ENCODE measurements at regions not wholly inside any gene's neighbourhood (a gene's known extent, or its start where the extent isn't known, plus 50 kb on each side); places are given as distances from the start of the nearest gene placed in this dataset.

DNA sequence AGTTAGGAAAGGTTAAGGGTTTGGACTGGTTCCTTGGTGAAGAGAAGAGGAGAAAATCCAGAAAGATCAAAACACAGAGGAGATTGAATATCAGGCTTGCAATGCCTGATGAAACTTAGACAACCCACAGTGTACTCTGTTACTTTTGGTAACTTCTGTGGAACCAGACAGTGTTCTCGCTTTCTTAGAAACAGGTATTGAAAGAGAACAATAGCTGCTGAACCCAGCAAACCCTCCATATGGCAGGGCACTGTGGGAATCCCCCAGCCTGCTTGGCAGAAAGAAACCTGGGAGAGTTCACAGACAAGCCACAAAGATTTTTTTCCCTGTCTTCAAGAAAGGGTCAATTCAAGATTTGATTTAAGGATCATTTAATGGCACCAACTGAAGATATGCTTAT, 342.8 kb downstream of the FOXA2 start:
- TF ChIP-seq, protein P1, sequence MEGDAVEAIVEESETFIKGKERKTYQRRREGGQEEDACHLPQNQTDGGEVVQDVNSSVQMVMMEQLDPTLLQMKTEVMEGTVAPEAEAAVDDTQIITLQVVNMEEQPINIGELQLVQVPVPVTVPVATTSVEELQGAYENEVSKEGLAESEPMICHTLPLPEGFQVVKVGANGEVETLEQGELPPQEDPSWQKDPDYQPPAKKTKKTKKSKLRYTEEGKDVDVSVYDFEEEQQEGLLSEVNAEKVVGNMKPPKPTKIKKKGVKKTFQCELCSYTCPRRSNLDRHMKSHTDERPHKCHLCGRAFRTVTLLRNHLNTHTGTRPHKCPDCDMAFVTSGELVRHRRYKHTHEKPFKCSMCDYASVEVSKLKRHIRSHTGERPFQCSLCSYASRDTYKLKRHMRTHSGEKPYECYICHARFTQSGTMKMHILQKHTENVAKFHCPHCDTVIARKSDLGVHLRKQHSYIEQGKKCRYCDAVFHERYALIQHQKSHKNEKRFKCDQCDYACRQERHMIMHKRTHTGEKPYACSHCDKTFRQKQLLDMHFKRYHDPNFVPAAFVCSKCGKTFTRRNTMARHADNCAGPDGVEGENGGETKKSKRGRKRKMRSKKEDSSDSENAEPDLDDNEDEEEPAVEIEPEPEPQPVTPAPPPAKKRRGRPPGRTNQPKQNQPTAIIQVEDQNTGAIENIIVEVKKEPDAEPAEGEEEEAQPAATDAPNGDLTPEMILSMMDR (IDR thresholded peaks at IDR 0.05), result no peak
- TF ChIP-seq POLR2A (IDR thresholded peaks at IDR 0.05), result no peak

All from thyroid gland (tissue), 4 donors.